Lower leg skin (tissue), 3 donors: ENCODE measurements at regions not wholly inside any gene's neighbourhood (a gene's known extent, or its start where the extent isn't known, plus 50 kb on each side); places are given as distances from the start of the nearest gene placed in this dataset.

Experiments used
- POLR2A ChIP-seq, 2 donors: fragments of 450-650 bp; IDR thresholded peaks; one replicate each; pipeline ENCODE4 v1.6.1; 2016 to 2017; ENCODE audit warnings: antibody characterized with exemption in 2 of 2, mild to moderate bottlenecking in 1 of 2, moderate library complexity in 1 of 2
- TF ChIP-seq, protein P1 (sequence below), 3 donors: fragments of 450-650 bp; IDR thresholded peaks; one replicate each; pipeline ENCODE4 v1.5.1; 2016; ENCODE audit warnings: antibody characterized with exemption in 3 of 3, mild to moderate bottlenecking in 3 of 3, moderate library complexity in 2 of 3

DNA sequence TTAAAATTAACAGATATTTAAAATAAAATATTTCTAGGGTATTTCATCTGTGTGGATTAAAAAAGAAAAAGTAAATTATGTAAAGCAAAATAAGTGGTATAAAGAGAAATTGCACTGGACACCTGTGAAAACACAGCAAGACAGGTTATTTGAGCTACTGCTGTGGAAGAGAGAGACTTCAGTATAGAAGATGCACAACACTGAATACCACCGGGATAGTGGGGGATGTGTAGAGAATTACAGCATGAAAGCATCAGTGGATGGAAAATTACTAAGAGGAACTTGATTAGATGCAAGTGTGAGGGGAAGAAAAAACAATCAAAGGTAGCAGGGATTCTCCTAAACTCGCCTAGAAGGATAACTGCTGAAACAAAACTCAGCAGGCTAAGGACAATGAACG, 1242.5 kb upstream of the GBE1 start:
- TF ChIP-seq, protein P1, sequence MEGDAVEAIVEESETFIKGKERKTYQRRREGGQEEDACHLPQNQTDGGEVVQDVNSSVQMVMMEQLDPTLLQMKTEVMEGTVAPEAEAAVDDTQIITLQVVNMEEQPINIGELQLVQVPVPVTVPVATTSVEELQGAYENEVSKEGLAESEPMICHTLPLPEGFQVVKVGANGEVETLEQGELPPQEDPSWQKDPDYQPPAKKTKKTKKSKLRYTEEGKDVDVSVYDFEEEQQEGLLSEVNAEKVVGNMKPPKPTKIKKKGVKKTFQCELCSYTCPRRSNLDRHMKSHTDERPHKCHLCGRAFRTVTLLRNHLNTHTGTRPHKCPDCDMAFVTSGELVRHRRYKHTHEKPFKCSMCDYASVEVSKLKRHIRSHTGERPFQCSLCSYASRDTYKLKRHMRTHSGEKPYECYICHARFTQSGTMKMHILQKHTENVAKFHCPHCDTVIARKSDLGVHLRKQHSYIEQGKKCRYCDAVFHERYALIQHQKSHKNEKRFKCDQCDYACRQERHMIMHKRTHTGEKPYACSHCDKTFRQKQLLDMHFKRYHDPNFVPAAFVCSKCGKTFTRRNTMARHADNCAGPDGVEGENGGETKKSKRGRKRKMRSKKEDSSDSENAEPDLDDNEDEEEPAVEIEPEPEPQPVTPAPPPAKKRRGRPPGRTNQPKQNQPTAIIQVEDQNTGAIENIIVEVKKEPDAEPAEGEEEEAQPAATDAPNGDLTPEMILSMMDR (IDR thresholded peaks at IDR 0.05) = no peak
- no peak for TF ChIP-seq POLR2A (IDR thresholded peaks at IDR 0.05)
